Neural crest cell (in vitro differentiated cells): ENCODE measurements at regions not wholly inside any gene's neighbourhood (a gene's known extent, or its start where the extent isn't known, plus 50 kb on each side); places are given as distances from the start of the nearest gene placed in this dataset.

Source experiments
- DNase-seq: peaks from one replicate; pipeline ENCODE4 v3.0.0; 2021; ENCODE audit warnings: low read depth, mixed read lengths, low spot score
- H3K27ac Mint-ChIP-seq: one replicate; pipeline ENCODE4 v1.8.0; 2021; ENCODE audit warnings: mild to moderate bottlenecking, mixed read lengths; ENCODE audit not compliant: unreplicated experiment
- H3K27me3 Mint-ChIP-seq: 2 replicates; pipeline ENCODE4 v1.8.0; 2021; ENCODE audit warnings: low read depth, mild to moderate bottlenecking, mixed read lengths
- H3K36me3 Mint-ChIP-seq: 2 replicates; pipeline ENCODE4 v1.8.0; 2021; ENCODE audit warnings: low read depth, mild to moderate bottlenecking, mixed read lengths
- H3K4me1 Mint-ChIP-seq: 2 replicates; pipeline ENCODE4 v1.8.0; 2021; ENCODE audit warnings: mixed read lengths
- H3K4me3 Mint-ChIP-seq: one replicate; pipeline ENCODE4 v1.8.0; 2021; ENCODE audit warnings: mild to moderate bottlenecking, mixed read lengths
- H3K9me3 Mint-ChIP-seq: 2 replicates; pipeline ENCODE4 v1.8.0; 2021; ENCODE audit warnings: mixed read lengths
- CTCF ChIP-seq: fragments of 200-600 bp; sonication (generic); conservative IDR thresholded peaks from 2 replicates; pipeline ENCODE4 v1.5.0; 2021; ENCODE audit warnings: antibody characterized with exemption, mild to moderate bottlenecking

GRCh38 chr7:21099955-21100354 lies 313.3 kb upstream of the SP8 start:
- TF ChIP-seq CTCF: no peak
- H3K4me3 Mint-ChIP-seq: no peak overlapping the region
- H3K27ac Mint-ChIP-seq: no peak overlapping the region
- H3K4me1 Mint-ChIP-seq: peaks cover 5% of the 10 kb centered on the region
- no peaks in the 10 kb centered on the region for H3K27me3 Mint-ChIP-seq
- no peaks in the 10 kb centered on the region for H3K36me3 Mint-ChIP-seq
- no peak for DNase-seq
- no peaks in the 10 kb centered on the region for H3K9me3 Mint-ChIP-seq

- Mint-ChIP-seq H3K4me3 (no peak overlapping the region), H3K36me3 (no peaks in the 10 kb centered on the region), H3K4me1 (peaks cover 5% of the 10 kb centered on the region), H3K27me3 (no peaks in the 10 kb centered on the region), H3K27ac (no peak overlapping the region), H3K9me3 (no peaks in the 10 kb centered on the region)
- no peak for DNase-seq
- TF ChIP-seq CTCF: no peak
These were observed 314.9 kb upstream of the SP8 start for GRCh38 chr7:21101541-21101940.

- no peak overlapping the region for H3K4me3 Mint-ChIP-seq
- TF ChIP-seq CTCF: no peak
- DNase-seq: no peak
- no peaks in the 10 kb centered on the region for H3K9me3 Mint-ChIP-seq
- peaks cover 11% of the 10 kb centered on the region for H3K4me1 Mint-ChIP-seq
- no peaks in the 10 kb centered on the region for H3K27me3 Mint-ChIP-seq
- no peak overlapping the region for H3K27ac Mint-ChIP-seq
- H3K36me3 Mint-ChIP-seq: no peaks in the 10 kb centered on the region
These were observed 316.9 kb upstream of the SP8 start for GRCh38 chr7:21103426-21104123.

GRCh38 chr7:21104124-21104500 lies 317.4 kb upstream of the SP8 start:
- TF ChIP-seq CTCF: no peak
- Mint-ChIP-seq H3K27me3 (no peaks in the 10 kb centered on the region), H3K36me3 (no peaks in the 10 kb centered on the region), H3K9me3 (no peaks in the 10 kb centered on the region), H3K4me3 (no peak overlapping the region), H3K27ac (no peak overlapping the region), H3K4me1 (peaks cover 13% of the 10 kb centered on the region)
- no peak for DNase-seq

GRCh38 chr7:21106296-21106732 lies 319.6 kb upstream of the SP8 start:
- DNase-seq: no peak
- Mint-ChIP-seq H3K4me3 (no peak overlapping the region), H3K4me1 (peaks cover 9% of the 10 kb centered on the region), H3K9me3 (no peaks in the 10 kb centered on the region), H3K36me3 (no peaks in the 10 kb centered on the region), H3K27ac (no peak overlapping the region), H3K27me3 (no peaks in the 10 kb centered on the region)
- no peak for TF ChIP-seq CTCF
